ENCODE measurements at regions not wholly inside any gene's neighbourhood (a gene's known extent, or its start where the extent isn't known, plus 50 kb on each side); places are given as distances from the start of the nearest gene placed in this dataset.

- POLR2A ChIA-PET: no interaction called here
These were observed 284.7 kb upstream of the IRX2 start for GRCh38 chr5:3036041-3036788.

More at GRCh38 chr5:3036041-3036788, 284.7 kb upstream of the IRX2 start:
- TF ChIP-seq ZNF687 (IDR thresholded peaks at IDR 0.05): no peak
- no peak overlapping the region for H3K27ac ChIP-seq (ENCODE audit: control insufficient read depth, insufficient read depth)
- no peaks in the 10 kb centered on the region for H4K20me1 ChIP-seq (ENCODE audit: control insufficient read depth, insufficient read depth)
- no peaks in the 10 kb centered on the region for H3K79me2 ChIP-seq (ENCODE audit: control insufficient read depth, insufficient read depth, low read length)
- DNase-seq (ENCODE audit: low read depth, low spot score): no peak
- ATAC-seq: no peak
- RAD21 ChIA-PET (ENCODE audit: unreplicated experiment): no interaction called here
- in situ Hi-C loops (cut with MboI) (no loop called here), intact Hi-C loops (cut with micrococcal nuclease; ENCODE audit: unreplicated experiment) (no loop called here)
- no peak overlapping the region for H2AFZ ChIP-seq (ENCODE audit: control insufficient read depth, low read depth, low read length)
- CTCF ChIA-PET: no interaction called here
- 51% methylated on average over 13 of the region's 14 CpGs for WGBS (ENCODE audit: insufficient coverage, insufficient replicate concordance, low lambda C conversion rate, missing lambda C conversion rate)
- H3K36me3 ChIP-seq (ENCODE audit: control insufficient read depth in 2 of 2, insufficient read depth in 2 of 2, low read length in 1 of 2): no peaks in the 10 kb centered on the region
- no peaks in the 10 kb centered on the region for H3K27me3 ChIP-seq (replicated peaks in 1 of 2; ENCODE audit: control insufficient read depth in 2 of 2, insufficient read depth in 2 of 2, low read length in 1 of 2)
- H3K4me3 ChIP-seq: no peak overlapping the region
- SMC1A ChIA-PET (ENCODE audit: uncharacterized antibody, unreplicated experiment): interaction anchor here (1.2 kb wide), 1 partner anchor 84 kb away, joined by 3 read pairs; no protein-coding TSS in a partner anchor
- FAIRE-seq: no peak
- no peaks in the 10 kb centered on the region; the same call in 2 of the 3 replicates for H3K9me3 ChIP-seq (replicated peaks; ENCODE audit: control insufficient read depth, insufficient read depth, low read length)
- no peak overlapping the region for H3K9ac ChIP-seq (ENCODE audit: control insufficient read depth, insufficient read depth, low read length)
- no peaks in the 10 kb centered on the region for H3K4me1 ChIP-seq (ENCODE audit: control insufficient read depth, insufficient read depth, low read length)
- H3K4me2 ChIP-seq (ENCODE audit: control insufficient read depth, insufficient read depth): no peak overlapping the region
- no TSS peak for BruUV-seq (replicated peaks)
